PFSK-1 (cell line): ENCODE measurements at regions not wholly inside any gene's neighbourhood (a gene's known extent, or its start where the extent isn't known, plus 50 kb on each side); places are given as distances from the start of the nearest gene placed in this dataset.

ENCODE experiments used
- FOXP2 ChIP-seq: optimal IDR thresholded peaks from 2 replicates; pipeline ENCODE3; 2011; ENCODE audit warnings: borderline replicate concordance, control low read depth, inconsistent platforms; ENCODE audit not compliant: insufficient read depth; ENCODE audit errors: extremely low read length, extremely low read depth
- POLR2AphosphoS5 ChIP-seq: IDR thresholded peaks from 2 replicates; pipeline ENCODE4 v1.6.1; 2012; ENCODE audit warnings: low read depth, mild to moderate bottlenecking, control low read depth, low read length, moderate library complexity
- SIN3A ChIP-seq: IDR thresholded peaks from 2 replicates; pipeline ENCODE4 v1.6.1; 2012; ENCODE audit warnings: mild to moderate bottlenecking, low read length, moderate library complexity, borderline replicate concordance; ENCODE audit not compliant: insufficient read depth
- TAF1 ChIP-seq: IDR thresholded peaks from 2 replicates; pipeline ENCODE4 v1.6.1; 2012; ENCODE audit warnings: low read length, control low read depth, borderline replicate concordance; ENCODE audit not compliant: insufficient read depth
- TF ChIP-seq, protein P1 (sequence below), 2 experiments: IDR thresholded peaks; 2 replicates each; pipeline versions ENCODE4 v1.6.1 to v1.8.0; 2011 to 2012; ENCODE audit warnings: low read depth in 2 of 2, low read length in 2 of 2, control low read depth in 1 of 2, inconsistent platforms in 1 of 2, mild to moderate bottlenecking in 1 of 2, moderate library complexity in 1 of 2; ENCODE audit not compliant: insufficient read depth in 1 of 2

DNA sequence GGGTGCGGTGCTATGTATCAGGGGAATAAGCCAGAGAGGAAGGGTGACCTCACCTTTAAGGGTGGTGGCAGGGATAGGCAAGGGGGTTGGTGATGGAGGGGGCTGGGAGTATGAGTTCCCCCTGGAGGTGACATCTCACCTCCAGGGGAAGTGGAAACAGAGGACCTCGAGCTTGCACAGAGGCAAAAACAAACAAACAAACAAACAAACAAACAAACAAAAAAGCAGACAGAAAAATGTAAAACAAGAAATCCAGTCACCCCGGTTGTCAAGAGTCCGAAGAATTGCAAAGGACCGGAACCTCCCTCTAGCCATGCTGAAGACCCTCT lies 112.2 kb upstream of the MYL2 start:
- TF ChIP-seq TAF1 (no peak), SIN3A (no peak)

DNA sequence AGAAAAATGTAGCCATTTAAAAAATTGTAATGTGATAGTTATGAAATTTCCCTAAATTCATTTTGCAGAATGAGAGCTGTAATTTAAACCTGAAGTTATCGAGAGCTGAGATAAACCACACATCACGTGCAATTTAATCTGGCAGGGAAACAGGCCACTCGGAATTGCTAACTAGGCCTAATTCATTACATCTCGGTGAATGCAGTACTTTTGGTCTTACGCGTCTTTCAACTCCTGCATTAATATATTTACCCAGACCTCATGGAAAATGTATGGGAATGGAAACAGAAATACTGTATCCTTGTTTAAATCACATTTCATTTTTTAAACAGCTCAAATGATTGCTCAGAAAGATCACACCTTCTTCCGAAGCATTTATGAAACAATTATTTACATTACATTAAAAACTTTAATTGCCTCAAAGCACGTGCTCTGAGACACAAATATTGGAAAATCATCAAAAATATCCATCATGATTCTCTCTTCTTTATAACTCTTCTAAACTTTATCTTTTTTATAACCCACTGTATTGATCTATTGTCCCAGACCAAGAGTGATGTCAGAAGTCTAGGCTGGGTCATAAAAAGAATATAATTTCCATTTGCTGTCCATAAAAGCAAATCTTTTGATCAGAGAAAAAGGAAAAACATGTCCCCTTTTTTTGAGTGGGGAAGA lies 111.7 kb upstream of the MYL2 start:
- TF ChIP-seq, protein P1, sequence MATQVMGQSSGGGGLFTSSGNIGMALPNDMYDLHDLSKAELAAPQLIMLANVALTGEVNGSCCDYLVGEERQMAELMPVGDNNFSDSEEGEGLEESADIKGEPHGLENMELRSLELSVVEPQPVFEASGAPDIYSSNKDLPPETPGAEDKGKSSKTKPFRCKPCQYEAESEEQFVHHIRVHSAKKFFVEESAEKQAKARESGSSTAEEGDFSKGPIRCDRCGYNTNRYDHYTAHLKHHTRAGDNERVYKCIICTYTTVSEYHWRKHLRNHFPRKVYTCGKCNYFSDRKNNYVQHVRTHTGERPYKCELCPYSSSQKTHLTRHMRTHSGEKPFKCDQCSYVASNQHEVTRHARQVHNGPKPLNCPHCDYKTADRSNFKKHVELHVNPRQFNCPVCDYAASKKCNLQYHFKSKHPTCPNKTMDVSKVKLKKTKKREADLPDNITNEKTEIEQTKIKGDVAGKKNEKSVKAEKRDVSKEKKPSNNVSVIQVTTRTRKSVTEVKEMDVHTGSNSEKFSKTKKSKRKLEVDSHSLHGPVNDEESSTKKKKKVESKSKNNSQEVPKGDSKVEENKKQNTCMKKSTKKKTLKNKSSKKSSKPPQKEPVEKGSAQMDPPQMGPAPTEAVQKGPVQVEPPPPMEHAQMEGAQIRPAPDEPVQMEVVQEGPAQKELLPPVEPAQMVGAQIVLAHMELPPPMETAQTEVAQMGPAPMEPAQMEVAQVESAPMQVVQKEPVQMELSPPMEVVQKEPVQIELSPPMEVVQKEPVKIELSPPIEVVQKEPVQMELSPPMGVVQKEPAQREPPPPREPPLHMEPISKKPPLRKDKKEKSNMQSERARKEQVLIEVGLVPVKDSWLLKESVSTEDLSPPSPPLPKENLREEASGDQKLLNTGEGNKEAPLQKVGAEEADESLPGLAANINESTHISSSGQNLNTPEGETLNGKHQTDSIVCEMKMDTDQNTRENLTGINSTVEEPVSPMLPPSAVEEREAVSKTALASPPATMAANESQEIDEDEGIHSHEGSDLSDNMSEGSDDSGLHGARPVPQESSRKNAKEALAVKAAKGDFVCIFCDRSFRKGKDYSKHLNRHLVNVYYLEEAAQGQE (IDR thresholded peaks at IDR 0.05; ENCODE audit: insufficient read depth in 1 of 2, low read depth in 2 of 2, low read length in 2 of 2): no peak
- TF ChIP-seq SIN3A (no peak), FOXP2 (no peak), TAF1 (no peak), POLR2AphosphoS5 (no peak)

DNA sequence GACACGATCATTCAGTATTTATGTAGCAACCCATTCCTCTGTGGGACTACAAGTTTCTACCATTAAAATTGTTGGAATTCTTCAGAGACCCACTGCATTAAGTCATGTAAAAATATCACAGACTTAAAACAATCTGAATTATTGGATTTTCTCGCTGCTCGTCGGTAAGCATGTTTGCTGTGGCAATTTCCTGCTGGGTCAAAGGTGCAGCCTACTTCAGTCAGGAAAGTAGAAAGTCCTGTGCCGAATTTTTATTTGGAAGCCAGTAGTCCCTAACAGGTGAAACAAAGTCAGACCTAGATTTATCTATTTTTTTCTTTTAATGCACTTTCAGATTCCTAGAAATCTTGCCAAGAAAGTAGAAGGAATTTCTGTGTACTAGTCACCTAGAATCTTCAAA lies 110.4 kb upstream of the MYL2 start:
- TF ChIP-seq, protein P1 (IDR thresholded peaks at IDR 0.05; ENCODE audit: insufficient read depth in 1 of 2, low read depth in 2 of 2, low read length in 2 of 2): no peak
- TF ChIP-seq POLR2AphosphoS5 (no peak), FOXP2 (no peak), SIN3A (no peak), TAF1 (no peak)

DNA sequence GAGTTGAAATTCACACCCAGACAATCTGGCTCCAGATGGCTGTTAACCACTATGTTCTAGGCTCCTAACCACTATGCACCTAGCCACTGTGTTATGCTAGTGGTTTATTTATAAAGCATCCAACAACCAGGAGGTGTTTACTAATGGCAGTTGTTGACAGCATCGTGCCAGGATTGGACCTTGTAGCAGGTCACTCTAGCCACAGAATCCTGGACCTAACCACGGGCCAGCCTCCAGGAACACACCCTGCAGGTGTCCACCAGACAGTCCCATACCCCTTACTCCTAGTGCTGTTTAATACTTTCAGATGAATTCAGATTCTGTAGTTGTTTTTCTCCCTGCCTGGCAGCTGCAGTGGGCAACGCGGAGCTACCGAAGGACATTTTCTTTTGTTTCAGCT lies 109.4 kb upstream of the MYL2 start:
- TF ChIP-seq FOXP2 (no peak), TAF1 (no peak), POLR2AphosphoS5 (no peak), SIN3A (no peak)
- TF ChIP-seq, protein P1 (IDR thresholded peaks at IDR 0.05; ENCODE audit: insufficient read depth in 1 of 2, low read depth in 2 of 2, low read length in 2 of 2): no peak

DNA sequence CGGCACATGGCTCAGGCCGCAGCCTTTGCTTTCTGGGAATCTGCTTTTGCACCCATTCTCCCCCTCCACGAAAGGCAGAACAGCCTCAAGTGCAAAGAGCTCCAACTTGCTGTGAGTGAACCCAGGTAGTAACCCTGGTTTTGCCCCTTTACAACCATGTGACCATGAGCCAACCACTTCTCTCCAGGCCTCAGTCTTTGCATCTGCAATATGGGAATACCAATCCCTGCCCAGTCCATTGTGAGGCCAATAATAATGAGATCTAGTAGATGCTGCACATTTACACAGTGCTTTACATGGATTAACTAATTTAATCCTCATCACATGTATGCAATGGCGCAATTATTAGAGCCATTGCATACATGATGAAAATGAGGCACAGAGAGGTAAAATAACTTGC lies 108.9 kb upstream of the MYL2 start:
- no peak for TF ChIP-seq SIN3A
- no peak for TF ChIP-seq FOXP2
- no peak for TF ChIP-seq POLR2AphosphoS5
- no peak for TF ChIP-seq TAF1
- TF ChIP-seq, protein P1 (IDR thresholded peaks at IDR 0.05; ENCODE audit: insufficient read depth in 1 of 2, low read depth in 2 of 2, low read length in 2 of 2): no peak
